Hematopoietic multipotent progenitor cell (in vitro differentiated cells): ENCODE measurements at regions not wholly inside any gene's neighbourhood (a gene's known extent, or its start where the extent isn't known, plus 50 kb on each side); places are given as distances from the start of the nearest gene placed in this dataset.

Experiments used
- DNase-seq, 3 donors: peaks; one replicate each; pipeline ENCODE4 v3.0.0-alpha.2; 2011 to 2015; ENCODE audit warnings: low read depth in 2 of 3, low spot score in 2 of 3

DNA sequence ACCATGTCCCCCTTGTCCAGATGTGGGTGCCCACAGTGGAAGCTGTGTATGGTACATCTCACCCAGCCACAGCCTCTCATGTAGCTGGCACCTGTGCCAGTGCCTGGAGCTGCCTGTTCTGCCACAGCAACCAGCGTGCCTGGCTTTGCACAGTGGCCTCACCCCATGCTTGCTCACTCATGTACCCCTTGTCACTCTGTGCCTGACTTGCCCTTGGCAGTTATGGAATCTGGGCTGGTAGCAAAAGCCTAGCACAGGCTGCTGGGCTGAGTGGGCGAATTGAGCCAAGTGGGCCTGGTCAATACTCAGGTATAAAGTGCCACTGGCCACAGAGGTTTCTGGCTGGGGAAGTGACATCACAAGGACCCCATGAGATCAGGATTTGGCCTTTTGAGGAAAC is 264.2 kb downstream of the INSC start:
- no peak for DNase-seq

DNA sequence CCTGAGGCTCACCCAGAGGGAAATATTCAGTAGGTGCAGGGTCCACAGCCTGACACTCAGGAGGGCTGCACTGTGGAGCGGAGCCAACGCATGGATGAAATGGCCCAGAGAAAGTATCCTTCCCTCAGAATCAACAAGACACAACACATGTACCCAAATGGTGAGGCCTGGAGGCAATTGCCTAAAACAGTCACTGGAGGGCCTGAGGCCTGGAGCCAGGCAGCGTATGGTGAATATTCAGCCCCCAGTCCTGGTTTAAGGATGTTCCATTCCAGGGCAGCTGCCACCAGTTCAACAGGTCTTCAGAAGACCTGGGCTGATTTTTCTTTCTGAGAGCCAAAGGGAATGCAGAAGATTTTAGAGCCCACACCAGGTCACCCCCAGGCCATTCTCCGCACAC is 264.8 kb downstream of the INSC start:
- no peak for DNase-seq

DNA sequence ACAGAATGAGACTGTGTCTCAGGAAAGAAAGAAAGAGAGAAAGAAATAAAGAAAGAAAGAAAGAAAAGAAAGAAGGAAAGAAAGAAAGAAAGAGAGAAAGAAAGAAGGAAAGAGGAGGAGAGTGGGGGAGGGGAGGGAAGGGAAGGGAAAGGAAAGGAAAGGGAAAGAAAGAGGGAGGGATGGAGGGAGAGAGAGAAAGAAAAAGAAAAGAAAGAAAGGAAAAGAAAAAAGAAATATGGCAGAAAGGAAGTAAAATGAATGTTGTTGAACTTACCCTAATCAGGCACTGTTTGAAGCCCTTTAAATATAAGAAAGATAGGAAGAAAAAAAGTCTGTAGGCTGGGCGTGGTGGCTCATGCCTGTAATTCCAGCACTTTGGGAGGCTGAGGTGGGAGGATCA is 276.1 kb downstream of the INSC start:
- DNase-seq, result no peak

DNA sequence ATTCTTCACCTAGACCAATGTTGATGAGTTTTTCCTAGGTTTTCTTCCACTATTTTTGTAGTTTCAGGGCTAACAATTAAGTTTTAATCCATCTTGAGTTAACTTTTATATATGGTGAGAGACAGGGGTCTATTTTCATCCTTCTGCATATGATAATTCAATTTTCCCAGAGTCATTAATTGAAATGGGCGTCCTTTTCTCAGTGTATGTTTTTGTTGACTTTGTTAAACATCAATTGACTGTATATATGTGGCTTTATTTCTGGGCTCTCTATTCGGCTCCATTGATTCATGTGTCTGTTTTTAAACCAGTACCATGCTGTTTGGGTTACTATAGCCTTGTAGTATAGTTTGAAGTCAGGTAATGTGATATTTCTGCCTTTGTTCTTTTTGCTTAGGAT is 282.1 kb downstream of the INSC start:
- no peak for DNase-seq

DNA sequence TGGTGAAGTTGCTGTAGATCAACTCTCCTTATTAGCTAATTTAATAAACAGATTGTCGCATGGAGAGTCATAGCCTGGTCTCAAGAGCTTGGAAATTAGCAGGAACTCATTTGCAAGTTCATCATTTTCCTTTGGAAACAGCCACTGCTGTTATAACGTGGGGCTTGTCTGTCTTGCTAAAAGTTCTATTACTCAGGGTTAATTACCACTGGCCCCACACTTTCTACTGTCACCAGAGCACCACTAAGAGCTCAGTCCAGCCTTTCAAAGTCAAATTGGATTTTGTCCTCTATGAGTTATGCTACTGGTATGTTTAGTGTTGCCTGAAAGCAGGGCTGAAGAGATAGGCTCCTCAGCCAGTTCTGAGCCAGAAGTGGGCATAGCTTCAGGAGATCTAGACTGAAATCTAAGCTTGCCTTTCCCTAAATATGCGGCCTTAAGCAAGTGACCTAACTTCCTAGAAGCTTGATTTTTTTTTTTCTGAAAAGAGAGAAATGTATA is 292.2 kb downstream of the INSC start:
- no peak for DNase-seq

DNA sequence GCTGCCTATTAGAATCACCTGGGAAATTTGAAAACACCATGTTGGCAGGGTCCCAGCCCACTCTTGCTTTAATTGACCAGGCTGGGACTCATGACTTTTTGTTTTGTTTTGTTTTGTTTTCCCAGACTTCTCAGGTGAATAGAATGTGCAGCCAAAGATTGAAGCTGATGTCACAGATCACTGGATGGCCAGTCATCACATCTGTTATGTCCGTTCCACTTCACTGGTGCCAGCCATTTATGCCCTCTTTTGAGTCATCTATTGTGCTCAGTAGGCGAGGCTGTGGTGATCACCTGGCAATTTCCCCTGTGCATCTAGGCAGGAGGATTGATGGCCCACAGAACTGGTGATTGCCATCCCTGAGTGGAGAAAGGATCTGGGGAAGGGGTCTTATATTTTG is 297.3 kb downstream of the INSC start:
- no peak for DNase-seq

DNA sequence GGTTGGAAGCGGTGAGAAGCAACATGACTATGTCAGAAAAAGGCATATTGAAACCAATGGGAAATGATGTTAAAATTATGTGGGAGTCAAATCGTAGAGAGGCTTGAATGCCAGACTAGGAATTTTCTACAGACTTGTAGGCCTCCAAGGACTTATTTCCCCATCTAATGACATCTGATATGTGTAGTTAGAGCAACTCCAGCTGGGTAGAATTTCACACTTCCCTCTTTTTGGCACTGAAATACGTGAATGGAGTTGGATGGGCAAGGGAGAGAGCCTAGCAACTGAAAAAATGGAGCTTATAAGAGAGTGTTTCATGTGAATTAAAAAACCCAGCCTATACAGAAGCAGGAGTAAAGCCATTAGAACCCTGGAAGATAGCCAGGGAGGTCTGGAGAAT is 304.2 kb downstream of the INSC start:
- no peak for DNase-seq

DNA sequence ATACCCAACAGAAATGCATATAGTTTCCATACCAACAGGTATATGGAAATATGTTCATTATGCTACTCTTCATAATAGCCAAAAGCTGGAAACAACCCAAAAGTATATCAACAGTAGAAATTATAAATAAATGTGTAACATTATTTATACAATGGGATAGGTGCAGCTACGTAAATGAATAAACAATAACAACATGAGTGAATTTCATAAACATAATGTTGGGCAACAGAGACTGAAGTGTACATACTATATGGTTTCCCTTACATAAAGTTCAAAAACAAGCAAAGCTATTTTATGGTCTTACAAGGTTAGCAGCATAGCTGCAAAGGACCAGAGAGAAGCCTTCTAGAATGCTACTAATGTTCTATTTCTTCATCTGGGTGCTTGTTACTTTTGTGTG is 305.0 kb downstream of the INSC start:
- DNase-seq, result no peak

DNA sequence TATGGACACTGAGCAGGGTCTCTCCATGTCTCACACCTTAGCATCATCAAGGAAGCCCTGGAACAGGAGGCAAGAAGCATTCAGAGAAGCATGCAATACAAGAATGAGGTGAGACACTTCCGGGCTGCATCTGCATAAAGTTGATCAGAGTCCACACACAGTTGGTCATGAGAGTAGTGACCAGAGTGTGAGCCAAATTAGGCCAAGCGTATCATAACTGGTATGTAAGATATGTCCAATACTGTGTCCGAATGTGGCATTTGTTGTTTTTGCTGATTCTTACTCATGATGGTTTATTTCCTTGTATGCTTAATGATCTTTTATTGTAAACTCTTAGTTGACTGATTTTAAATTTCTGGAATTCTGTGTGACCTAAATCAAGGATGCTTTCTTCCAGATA is 315.7 kb downstream of the INSC start:
- DNase-seq, result no peak

DNA sequence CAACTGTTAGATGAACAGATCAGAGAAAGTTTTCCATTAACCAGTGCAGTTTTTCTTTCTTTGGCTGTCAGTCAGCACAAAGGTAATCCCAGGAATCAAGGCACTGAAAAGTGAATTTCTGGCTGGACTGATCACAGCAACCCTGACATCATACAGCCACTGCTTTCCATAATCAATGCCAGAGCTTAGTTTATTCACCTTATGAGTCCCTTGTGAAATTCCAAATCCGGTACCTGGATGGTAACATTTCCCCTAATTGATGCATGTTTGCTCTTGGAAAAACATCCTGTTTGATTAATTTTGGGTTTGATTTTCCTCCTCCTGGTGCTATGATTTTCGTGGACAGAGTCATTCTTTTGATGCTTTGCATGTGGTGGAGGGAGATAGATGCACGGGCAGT is 319.8 kb downstream of the INSC start:
- DNase-seq, result no peak

DNA sequence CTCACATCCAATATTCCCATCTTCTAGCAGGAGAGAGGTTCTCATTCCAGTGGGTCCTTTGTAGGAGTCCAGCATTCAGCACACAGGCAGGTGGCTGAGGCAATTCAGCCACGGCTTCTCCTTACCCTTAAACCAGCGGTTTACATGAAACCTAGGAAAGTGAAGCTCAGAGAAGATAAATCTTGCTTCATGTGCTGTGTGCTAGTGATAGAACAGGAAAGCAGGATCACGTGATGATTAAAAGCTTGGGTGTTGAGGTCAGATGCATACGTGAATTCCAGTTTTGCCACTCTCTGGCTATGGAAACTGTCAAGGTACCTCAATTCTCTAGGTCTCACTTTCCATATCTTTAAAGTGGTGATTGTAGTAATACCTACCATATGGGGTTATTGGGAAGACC is 331.6 kb downstream of the INSC start:
- no peak for DNase-seq

DNA sequence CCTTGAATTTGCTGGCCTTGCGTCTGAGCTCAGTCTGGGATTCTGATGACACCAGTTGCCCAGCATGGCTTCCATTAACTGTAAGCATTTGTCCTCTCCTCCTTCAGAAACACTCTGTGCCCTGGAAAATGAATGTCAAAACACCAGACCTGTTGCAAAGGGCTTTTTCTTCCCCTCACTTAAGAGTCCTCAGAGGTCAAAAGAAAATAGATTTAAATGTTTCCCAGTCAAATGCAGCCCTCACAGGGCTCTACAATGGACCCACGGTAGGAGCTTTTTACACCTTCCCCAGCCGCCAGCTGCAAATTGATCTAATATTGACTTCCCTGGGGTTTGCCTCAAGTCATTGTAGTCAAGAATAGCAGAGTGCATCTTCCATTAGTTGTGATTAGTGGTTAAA is 332.2 kb downstream of the INSC start:
- no peak for DNase-seq

DNA sequence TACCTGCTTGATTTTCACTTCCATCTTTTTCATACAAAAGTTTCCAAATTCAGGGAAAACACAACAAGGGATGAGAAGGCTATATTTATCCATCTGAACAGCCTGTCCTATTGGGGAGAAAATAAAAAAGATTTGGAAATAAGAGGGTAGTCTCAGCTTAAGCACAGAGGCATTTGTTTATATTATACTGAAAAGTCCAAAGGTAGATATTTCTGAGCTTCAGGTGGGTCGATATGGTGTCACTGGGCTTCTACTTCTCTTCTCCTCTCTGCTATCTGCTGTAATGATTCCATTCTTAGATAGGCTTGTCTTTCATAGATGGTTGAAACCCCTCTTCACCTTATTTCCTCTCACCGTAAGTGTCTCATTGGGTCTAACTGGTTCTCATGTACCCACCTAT is 337.0 kb downstream of the INSC start:
- DNase-seq, result no peak

DNA sequence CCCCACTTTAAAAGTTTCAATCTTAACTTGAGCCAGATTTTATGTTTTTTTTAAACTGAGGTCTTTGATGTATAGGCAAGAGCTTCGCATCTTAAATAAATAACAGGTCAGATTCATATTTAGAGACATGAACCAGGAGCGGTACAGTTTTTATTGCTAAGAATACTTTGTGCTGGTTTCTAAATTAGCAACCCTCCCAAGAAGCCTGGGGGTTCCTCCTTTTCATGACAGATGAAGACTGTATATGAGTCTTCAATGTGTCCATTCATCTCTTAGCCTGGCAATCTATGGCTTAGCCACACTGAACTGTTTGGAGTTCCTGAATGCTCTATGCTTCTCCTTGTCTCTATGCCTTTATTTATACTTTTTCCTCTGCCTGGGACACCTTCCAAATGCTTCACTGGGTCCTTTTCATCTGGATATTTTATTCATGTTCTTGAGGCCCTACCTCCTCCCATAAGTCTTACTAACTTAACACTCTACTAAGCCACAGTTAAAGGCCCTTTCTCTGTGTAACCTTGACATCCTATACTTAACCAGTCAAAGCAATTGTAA is 338.6 kb downstream of the INSC start:
- DNase-seq, result no peak

DNA sequence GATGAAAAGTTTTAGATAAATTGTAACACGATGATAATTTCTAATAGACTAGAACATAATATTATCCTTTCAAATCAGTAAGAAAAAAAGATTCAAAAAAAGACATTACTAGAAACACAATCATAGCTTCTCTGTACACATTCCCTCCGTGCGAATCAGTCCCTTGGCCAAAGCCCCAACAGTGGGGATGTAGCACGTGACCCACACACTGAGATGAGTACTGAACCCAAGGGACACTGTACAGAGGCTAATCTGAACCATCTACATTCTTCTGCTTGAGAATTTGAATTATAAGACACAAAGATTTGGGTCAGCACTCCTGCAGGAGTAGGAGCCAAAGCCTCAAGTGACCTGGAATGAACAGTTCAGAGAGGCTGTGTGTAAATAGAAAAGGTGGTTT is 353.7 kb downstream of the INSC start:
- DNase-seq, result no peak

DNA sequence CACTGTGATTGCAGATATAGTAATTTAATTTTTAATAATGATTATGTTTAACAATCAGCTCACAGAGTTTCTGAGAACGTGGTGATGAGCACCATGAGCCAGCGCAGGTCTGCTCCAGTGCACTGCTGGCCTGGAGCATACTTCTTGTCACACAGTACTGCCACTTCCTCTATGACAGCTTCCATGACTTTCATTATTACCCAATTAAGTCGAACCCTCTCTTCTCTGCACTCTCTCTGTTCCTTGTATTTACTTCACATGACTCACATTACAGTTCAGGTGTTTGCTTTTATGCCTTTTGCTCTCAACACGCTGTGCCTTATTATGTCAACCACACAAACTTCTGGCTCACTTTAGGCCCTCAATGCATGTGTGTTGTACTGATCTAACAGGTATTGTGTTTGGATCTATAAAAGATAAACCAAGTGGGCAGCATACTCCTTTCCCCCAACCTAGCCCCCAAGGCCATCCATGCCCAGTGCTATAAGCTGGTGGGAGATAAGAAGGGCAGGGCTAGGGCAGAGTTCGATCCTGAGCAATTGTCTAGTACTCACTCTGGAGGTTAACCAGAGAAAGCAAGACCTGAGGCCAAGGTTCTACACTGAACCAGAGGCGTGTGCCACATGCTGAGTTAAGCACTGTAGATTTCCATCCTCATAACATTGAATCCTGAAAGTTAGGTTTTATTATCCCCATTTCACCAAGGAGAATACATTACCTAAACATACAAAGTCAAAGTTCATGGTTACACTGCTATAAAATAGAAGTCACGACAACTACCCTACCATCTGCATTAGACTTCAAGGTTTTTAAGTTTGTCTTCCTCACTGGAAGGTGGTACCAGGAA is 356.5 kb downstream of the INSC start:
- DNase-seq, result no peak

DNA sequence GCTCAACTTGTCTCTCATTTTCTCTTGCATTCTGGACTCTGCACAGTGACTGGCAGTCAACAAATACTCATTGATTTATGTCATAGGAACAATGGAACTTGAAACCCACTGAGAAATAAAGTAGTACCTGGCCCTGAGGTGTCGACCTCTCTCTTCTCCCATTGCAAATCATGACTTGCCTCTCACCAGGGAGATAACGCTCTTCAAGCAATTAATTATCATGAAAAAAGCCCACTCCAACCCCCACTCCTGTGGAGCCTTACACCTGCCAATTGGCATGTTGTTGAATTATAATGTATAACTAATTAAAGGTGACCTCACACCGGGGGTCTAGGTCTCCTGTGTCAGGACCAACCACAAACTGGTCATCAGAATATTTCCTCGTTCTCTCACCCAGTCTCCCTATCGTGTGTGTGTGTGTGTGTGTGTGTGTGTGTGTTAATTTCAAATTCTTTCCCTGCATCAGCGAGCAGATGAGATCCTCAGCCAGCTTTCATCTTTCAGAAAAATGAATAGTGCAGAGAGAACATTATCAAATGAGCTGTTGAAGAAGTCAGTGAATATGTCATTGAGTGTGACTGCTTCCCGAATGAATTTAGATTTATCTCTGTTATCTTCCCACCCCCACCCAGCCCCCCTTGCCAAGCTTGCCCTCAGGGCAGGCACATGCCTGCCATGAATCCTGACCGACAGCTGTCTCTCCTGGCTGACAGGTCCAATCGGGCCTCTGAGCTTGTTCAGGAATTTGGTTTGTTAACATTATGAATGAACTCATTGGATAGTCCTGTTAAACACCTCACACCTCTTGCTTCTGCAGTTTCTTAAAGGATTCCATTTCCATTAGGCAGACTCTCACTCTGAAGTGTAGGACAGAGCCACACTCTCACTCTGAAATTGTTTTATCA is 357.4 kb downstream of the INSC start:
- no peak for DNase-seq

DNA sequence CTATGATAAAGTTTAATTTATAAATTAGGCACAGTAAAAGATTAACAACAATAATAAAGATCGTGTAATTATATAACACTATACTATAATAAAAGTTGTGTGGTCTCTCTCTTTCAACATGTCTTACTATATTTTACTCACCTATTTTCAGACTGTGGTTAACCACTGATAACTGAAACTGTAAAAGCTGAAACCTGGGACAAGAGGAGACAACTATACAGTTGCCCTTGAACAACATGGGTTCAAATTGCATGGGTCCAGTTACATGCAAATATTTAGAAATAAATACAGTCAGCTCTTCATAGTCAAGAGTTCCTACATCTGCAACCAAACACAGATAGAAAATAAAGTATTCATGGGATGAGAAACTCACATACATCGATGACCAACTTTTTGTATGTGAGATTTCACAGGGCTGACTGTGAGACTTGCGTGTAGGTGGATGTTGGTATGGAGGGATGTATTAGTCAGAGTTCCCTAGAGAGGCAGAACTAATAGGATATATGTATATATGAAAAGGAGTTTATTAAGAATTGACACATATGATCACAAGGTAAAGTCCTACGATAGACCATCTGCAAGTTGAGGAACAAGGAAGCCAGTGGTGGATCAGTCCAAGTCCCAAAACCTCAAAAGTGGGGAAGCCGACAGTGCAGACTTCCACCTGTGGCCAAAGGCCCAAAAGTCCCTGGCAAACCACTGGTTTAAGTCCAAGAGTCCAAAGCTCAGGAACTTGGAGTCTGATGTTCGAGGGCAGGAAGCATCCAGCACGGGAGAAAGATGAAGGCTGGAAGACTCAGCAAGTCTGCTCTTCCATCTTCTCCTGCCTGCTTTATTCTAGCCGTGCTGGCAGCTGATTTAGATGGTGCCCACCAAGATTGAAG is 359.5 kb downstream of the INSC start:
- no peak for DNase-seq

DNA sequence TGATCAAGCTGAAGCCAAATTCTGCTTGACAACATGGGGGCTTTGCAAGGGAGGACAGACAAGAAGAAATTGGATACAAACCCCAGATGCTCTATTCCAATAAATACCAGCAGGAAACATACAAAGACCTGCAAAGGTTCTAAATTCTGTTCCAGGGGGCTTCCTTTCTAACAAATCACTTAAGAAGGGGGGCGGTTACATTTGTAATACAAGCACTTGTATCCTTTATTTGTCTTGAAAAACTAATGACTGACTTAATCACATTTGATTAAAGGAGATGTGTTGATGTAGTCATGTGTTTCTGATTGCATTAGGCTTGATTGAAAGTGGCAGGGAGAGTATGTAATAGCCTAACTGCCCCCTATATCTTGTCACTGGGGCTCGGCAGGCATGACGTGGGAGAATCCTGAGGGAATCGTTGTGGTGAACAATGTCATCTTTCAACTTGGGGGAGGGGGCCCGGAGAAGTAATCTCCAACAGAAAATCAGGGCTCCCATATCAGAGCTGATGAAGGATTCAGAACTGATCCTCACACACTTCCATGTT is 361.7 kb downstream of the INSC start:
- no peak for DNase-seq

DNA sequence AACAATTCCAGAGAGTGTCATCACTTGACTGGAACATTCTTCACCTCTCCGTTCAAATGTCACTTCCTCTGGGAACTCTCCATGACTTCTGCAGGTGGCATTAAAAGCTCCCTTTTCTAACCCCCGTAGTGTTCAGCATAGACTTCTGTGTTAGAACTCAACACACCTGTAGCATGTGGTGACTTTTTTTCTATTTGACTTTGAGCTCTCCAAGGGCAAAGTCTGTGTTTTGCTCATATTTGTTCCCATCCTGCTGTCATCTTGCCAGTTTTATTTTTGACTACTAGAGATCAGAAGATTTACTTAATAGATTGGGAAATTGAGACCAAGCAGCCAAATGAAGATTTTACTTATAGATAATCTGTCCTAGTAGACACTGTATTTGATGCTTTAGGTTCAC is 367.1 kb downstream of the INSC start:
- no peak for DNase-seq
